BJ (cell line): ENCODE measurements at regions not wholly inside any gene's neighbourhood (a gene's known extent, or its start where the extent isn't known, plus 50 kb on each side); places are given as distances from the start of the nearest gene placed in this dataset.

Experiments used
- CTCF ChIA-PET: fragments of 350-600 bp; formaldehyde crosslinking; extraction: SDS; loops from one replicate; lab custom pipeline; 2021; ENCODE audit warnings: antibody characterized with exemption, inconsistent platforms; lab: Yijun Ruan, JAX
- POLR2A ChIA-PET: fragments of 300-600 bp; sonication (Branson Sonifier 250); formaldehyde crosslinking; extraction: SDS; loops from one replicate; lab custom pipeline; 2021; ENCODE audit warnings: antibody characterized with exemption; lab: Charles Lee
- DNase-seq: peaks from one replicate; pipeline ENCODE4 v3.0.0-alpha.2; 2011; ENCODE audit warnings: low read depth
- H3K27me3 ChIP-seq: 2 replicates; pipeline ENCODE4 v1.6.0; 2011; ENCODE audit warnings: low read length; ENCODE audit not compliant: control insufficient read depth, insufficient read depth
- H3K36me3 ChIP-seq: 2 replicates; pipeline ENCODE4 v1.5.1; 2011; ENCODE audit warnings: low read length; ENCODE audit not compliant: control insufficient read depth, insufficient read depth
- H3K4me3 ChIP-seq: 2 replicates; pipeline ENCODE4 v1.5.1; 2011; ENCODE audit warnings: low read depth, mild to moderate bottlenecking, control low read depth, low read length
- TF ChIP-seq, protein P1 (sequence below): IDR thresholded peaks from 2 replicates; pipeline ENCODE4 v1.5.1; 2011; ENCODE audit warnings: low read depth, mild to moderate bottlenecking, control low read depth, inconsistent platforms, low read length, moderate library complexity; ENCODE audit not compliant: insufficient read depth

DNA sequence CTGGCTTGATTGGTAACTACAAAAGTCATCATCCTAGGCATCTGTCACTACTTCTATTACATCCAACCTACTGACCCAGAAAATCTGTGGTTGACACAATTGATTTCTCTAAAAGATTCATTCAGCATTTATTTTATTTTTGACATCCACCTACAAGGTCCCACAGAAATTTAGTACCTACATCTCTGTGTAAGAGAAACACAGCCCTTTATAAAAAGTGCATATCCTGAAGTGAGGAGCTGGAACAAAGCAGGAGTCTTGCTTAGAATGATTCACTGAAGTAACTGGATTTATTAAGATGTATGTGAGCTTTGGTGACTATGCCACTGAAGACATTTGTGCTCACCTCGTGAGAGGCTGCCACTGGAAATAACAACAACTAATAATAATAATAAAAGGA, 391.0 kb downstream of the GPAT3 start:
- DNase-seq = no peak
- Histone ChIP-seq H3K36me3 (no peaks in the 10 kb centered on the region), H3K4me3 (no peak overlapping the region), H3K27me3 (no peaks in the 10 kb centered on the region)
- ChIA-PET POLR2A (no interaction called here), CTCF (no interaction called here)
- TF ChIP-seq, protein P1, sequence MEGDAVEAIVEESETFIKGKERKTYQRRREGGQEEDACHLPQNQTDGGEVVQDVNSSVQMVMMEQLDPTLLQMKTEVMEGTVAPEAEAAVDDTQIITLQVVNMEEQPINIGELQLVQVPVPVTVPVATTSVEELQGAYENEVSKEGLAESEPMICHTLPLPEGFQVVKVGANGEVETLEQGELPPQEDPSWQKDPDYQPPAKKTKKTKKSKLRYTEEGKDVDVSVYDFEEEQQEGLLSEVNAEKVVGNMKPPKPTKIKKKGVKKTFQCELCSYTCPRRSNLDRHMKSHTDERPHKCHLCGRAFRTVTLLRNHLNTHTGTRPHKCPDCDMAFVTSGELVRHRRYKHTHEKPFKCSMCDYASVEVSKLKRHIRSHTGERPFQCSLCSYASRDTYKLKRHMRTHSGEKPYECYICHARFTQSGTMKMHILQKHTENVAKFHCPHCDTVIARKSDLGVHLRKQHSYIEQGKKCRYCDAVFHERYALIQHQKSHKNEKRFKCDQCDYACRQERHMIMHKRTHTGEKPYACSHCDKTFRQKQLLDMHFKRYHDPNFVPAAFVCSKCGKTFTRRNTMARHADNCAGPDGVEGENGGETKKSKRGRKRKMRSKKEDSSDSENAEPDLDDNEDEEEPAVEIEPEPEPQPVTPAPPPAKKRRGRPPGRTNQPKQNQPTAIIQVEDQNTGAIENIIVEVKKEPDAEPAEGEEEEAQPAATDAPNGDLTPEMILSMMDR = no peak

DNA sequence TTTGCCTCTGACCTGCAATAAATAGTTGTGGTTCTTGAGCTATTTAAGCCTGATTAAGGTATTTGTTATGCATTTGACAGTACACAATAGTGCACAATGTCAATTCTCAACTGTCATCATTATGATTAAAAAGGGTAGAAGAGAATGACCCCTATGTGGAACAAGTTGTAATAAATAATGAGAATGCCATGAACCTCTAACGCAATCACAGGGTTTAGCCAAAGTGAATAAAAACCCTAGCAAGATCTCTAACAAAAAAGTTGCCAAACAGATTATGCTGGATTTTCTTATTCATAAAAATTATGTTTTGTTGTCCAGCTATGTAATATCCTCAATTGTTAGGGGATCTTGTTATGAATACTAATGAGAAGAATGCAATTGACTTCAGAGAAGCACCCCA, 387.4 kb downstream of the GPAT3 start:
- Histone ChIP-seq H3K4me3 (no peak overlapping the region), H3K27me3 (no peaks in the 10 kb centered on the region), H3K36me3 (no peaks in the 10 kb centered on the region)
- POLR2A ChIA-PET = no interaction called here
- no peak for DNase-seq
- TF ChIP-seq, protein P1 = no peak
- CTCF ChIA-PET = interaction anchor here (0.6 kb wide), 1 partner anchor 72 kb away, joined by 3 read pairs; no protein-coding TSS in a partner anchor

DNA sequence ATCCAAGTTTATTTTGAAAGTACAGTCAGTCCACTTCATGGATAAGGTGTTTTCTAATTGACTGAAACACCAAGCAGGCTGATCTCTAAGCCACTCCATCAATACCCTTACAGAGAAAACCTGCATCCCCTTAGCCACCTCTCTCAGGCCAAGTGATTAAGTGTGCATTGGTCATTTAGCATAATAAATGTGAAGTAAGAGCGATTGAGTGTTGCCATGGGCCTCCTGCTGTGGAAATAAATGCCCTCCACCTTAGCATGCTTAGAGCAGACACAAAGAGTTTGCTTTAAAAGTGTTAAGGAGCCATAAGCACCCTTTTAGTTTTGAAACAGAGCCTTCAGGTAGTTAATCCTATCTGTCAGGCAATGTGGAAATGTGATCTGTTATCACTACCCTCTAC, 386.5 kb downstream of the GPAT3 start:
- DNase-seq = no peak
- no peaks in the 10 kb centered on the region for H3K27me3 ChIP-seq
- TF ChIP-seq, protein P1 = no peak
- no peaks in the 10 kb centered on the region for H3K36me3 ChIP-seq
- H3K4me3 ChIP-seq = no peak overlapping the region
- CTCF ChIA-PET = no interaction called here
- POLR2A ChIA-PET = no interaction called here

GRCh38 chr4:83921124-83921523, 385.2 kb downstream of the GPAT3 start:
- Histone ChIP-seq H3K27me3 (no peaks in the 10 kb centered on the region), H3K4me3 (no peak overlapping the region), H3K36me3 (no peaks in the 10 kb centered on the region)
- TF ChIP-seq, protein P1 = no peak
- no peak for DNase-seq
- CTCF ChIA-PET = no interaction called here
- POLR2A ChIA-PET = no interaction called here

DNA sequence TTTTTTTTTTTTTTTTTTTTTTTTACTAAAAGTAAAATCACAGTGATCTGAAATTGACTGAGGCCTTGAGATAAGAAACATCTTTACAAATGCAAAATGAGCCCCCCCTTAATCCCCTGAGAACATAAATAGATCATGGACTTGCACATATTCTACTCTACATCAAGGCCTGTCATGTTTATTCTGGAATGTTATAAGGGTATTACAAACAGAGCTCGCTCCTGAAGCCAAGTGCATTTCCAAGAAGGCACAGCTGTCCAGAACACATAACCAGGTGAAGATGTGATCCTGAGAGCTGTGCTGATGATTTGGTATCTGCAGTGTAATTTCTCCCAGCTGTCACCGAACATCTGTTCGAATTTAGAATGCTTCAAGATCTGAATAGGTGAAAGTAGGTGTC, 384.5 kb downstream of the GPAT3 start:
- Histone ChIP-seq H3K27me3 (no peaks in the 10 kb centered on the region), H3K4me3 (no peak overlapping the region), H3K36me3 (no peaks in the 10 kb centered on the region)
- CTCF ChIA-PET = interaction anchor here (1.5 kb wide), 1 partner anchor 128 kb away, joined by 3 read pairs; no protein-coding TSS in a partner anchor
- no peak for DNase-seq
- POLR2A ChIA-PET = no interaction called here
- TF ChIP-seq, protein P1 = no peak
